H9 (cell line): ENCODE measurements at regions not wholly inside any gene's neighbourhood (a gene's known extent, or its start where the extent isn't known, plus 50 kb on each side); places are given as distances from the start of the nearest gene placed in this dataset.

ENCODE experiments used
- DNase-seq: peaks from one replicate; pipeline ENCODE4 v3.0.0-alpha.2; 2017
- H2AFZ ChIP-seq: one replicate; pipeline ENCODE4 v1.6.1; 2013; ENCODE audit warnings: mild to moderate bottlenecking, low read length, control low read depth, moderate library complexity
- H2AK5ac ChIP-seq: 2 replicates; pipeline ENCODE4 v1.6.1; 2013; ENCODE audit warnings: low read length, control low read depth, mixed read lengths; ENCODE audit not compliant: insufficient read length
- H2BK120ac ChIP-seq: one replicate; pipeline ENCODE4 v1.6.1; 2013; ENCODE audit warnings: low read depth, mild to moderate bottlenecking, low read length, control low read depth, inconsistent platforms; ENCODE audit not compliant: poor library complexity, severe bottlenecking
- H2BK12ac ChIP-seq: 2 replicates; pipeline ENCODE4 v1.6.1; 2013; ENCODE audit warnings: low read length, control low read depth, mixed read lengths, low read depth; ENCODE audit not compliant: insufficient read length
- H2BK15ac ChIP-seq: 2 replicates; pipeline ENCODE4 v1.6.1; 2013; ENCODE audit warnings: low read depth, low read length, control low read depth
- H2BK20ac ChIP-seq: one replicate; pipeline ENCODE4 v1.6.1; 2013; ENCODE audit warnings: low read depth, mild to moderate bottlenecking, low read length, control low read depth, inconsistent platforms; ENCODE audit not compliant: poor library complexity, severe bottlenecking
- H2BK5ac ChIP-seq: 2 replicates; pipeline ENCODE4 v1.6.1; 2013; ENCODE audit warnings: low read length, control low read depth, mixed read lengths; ENCODE audit not compliant: insufficient read length
- H3K14ac ChIP-seq: 2 replicates; pipeline ENCODE4 v1.6.1; 2013; ENCODE audit warnings: low read length, control low read depth; ENCODE audit not compliant: insufficient read depth
- H3K18ac ChIP-seq: 2 replicates; pipeline ENCODE4 v1.6.1; 2013; ENCODE audit warnings: low read depth, mild to moderate bottlenecking, mixed read lengths, low read length, control low read depth; ENCODE audit not compliant: insufficient read length
- H3K23ac ChIP-seq: 2 replicates; pipeline ENCODE4 v1.6.1; 2013; ENCODE audit warnings: low read length, control low read depth, mixed read lengths, low read depth; ENCODE audit not compliant: insufficient read length
- H3K23me2 ChIP-seq: 2 replicates; pipeline ENCODE4 v1.6.1; 2013; ENCODE audit warnings: low read depth, mild to moderate bottlenecking, mixed read lengths, low read length, control low read depth; ENCODE audit not compliant: insufficient read length, poor library complexity, severe bottlenecking
- H3K27ac ChIP-seq: 2 replicates; pipeline ENCODE4 v1.5.1; 2013; ENCODE audit warnings: low read length, control low read depth, mixed read lengths, low read depth; ENCODE audit not compliant: insufficient read length
- H3K27me3 ChIP-seq: 2 replicates; pipeline ENCODE4 v1.6.1; 2013; ENCODE audit warnings: low read length, control low read depth, inconsistent platforms; ENCODE audit not compliant: insufficient read depth
- H3K4ac ChIP-seq: 2 replicates; pipeline ENCODE4 v1.6.1; 2013; ENCODE audit warnings: low read depth, mild to moderate bottlenecking, control low read depth, inconsistent platforms, low read length, moderate library complexity
- H3K4me1 ChIP-seq: 2 replicates; pipeline ENCODE4 v1.6.1; 2013; ENCODE audit warnings: low read length, control low read depth, inconsistent platforms; ENCODE audit not compliant: insufficient read depth
- H3K4me2 ChIP-seq: 2 replicates; pipeline ENCODE4 v1.6.1; 2013; ENCODE audit warnings: low read length, control low read depth, mixed read lengths; ENCODE audit not compliant: insufficient read length, insufficient read depth
- H3K56ac ChIP-seq: 2 replicates; pipeline ENCODE4 v1.6.1; 2013; ENCODE audit warnings: low read depth, mild to moderate bottlenecking, mixed read lengths, low read length, control low read depth; ENCODE audit not compliant: insufficient read length
- H3K79me1 ChIP-seq: 2 replicates; pipeline ENCODE4 v1.6.1; 2013; ENCODE audit warnings: low read depth, mild to moderate bottlenecking, moderate library complexity, low read length, control low read depth, inconsistent platforms; ENCODE audit not compliant: insufficient read depth, poor library complexity, severe bottlenecking
- H3K79me2 ChIP-seq: 2 replicates; pipeline ENCODE4 v1.6.1; 2013; ENCODE audit warnings: low read length, control low read depth, inconsistent platforms; ENCODE audit not compliant: insufficient read depth
- H3K9ac ChIP-seq: 2 replicates; pipeline ENCODE4 v1.6.1; 2013; ENCODE audit warnings: low read length, control low read depth, mixed read lengths; ENCODE audit not compliant: insufficient read length; ENCODE audit errors: extremely low read depth
- H3K9me3 ChIP-seq: one replicate; pipeline ENCODE4 v1.6.1; 2013; ENCODE audit warnings: low read depth, low read length, inconsistent platforms; ENCODE audit not compliant: control insufficient read depth
- H3T11ph ChIP-seq: one replicate; pipeline ENCODE4 v1.6.1; 2013; ENCODE audit warnings: mild to moderate bottlenecking, low read length, control low read depth, inconsistent platforms
- H4K20me1 ChIP-seq: one replicate; pipeline ENCODE4 v1.6.1; 2013; ENCODE audit not compliant: control insufficient read depth, insufficient read length, insufficient read depth
- H4K5ac ChIP-seq: 2 replicates; pipeline ENCODE4 v1.6.1; 2013; ENCODE audit warnings: low read depth, mild to moderate bottlenecking, mixed read lengths, low read length, control low read depth; ENCODE audit not compliant: insufficient read length
- H4K8ac ChIP-seq: replicated peaks from 2 replicates; pipeline ENCODE4 v1.6.1; 2013; ENCODE audit warnings: low read length, control low read depth, mixed read lengths, low read depth; ENCODE audit not compliant: insufficient read length
- H4K91ac ChIP-seq: 2 replicates; pipeline ENCODE4 v1.6.1; 2013; ENCODE audit warnings: low read depth, mild to moderate bottlenecking, moderate library complexity, mixed read lengths, low read length, control low read depth; ENCODE audit not compliant: insufficient read length
- H3K27ac Mint-ChIP-seq, 3 experiments: 2 replicates in 2 of 3; 3 replicates in 1 of 3; pipeline ENCODE4 v1.8.0; 2020 to 2021; ENCODE audit warnings: mixed read lengths in 3 of 3, mild to moderate bottlenecking in 1 of 3, moderate library complexity in 1 of 3
- H3K27me3 Mint-ChIP-seq: 2 replicates; pipeline ENCODE4 v1.8.0; 2021; ENCODE audit warnings: low read depth, mild to moderate bottlenecking, moderate library complexity, mixed read lengths
- H3K36me3 Mint-ChIP-seq, 3 experiments: 2 replicates in 2 of 3; 3 replicates in 1 of 3; pipeline ENCODE4 v1.8.0; 2020 to 2021; ENCODE audit warnings: low read depth in 3 of 3, mixed read lengths in 3 of 3; ENCODE audit not compliant: insufficient read depth in 1 of 3
- H3K4me1 Mint-ChIP-seq, 2 experiments: 2 replicates each; pipeline ENCODE4 v1.8.0; 2020; ENCODE audit warnings: mixed read lengths in 2 of 2
- H3K4me3 Mint-ChIP-seq, 2 experiments: 2 replicates in 1 of 2; 3 replicates in 1 of 2; pipeline ENCODE4 v1.8.0; 2020 to 2021; ENCODE audit warnings: mild to moderate bottlenecking in 2 of 2, mixed read lengths in 2 of 2, moderate library complexity in 1 of 2
- H3K9me3 Mint-ChIP-seq, 2 experiments: 2 replicates in 1 of 2; 3 replicates in 1 of 2; pipeline ENCODE4 v1.8.0; 2020; ENCODE audit warnings: mild to moderate bottlenecking in 2 of 2, mixed read lengths in 2 of 2, moderate library complexity in 1 of 2
- CTCF ChIP-seq: fragments of 200-600 bp; sonication (generic); conservative IDR thresholded peaks from 3 replicates; pipeline ENCODE4 v1.8.0; 2021; ENCODE audit warnings: antibody characterized with exemption, mild to moderate bottlenecking
- WGBS: extraction: QIAGEN DNeasy Blood & Tissue Kit; methylation state at CpG from one replicate; pipeline ENCODE4 v1.1.7; 2013; ENCODE audit warnings: missing lambda C conversion rate, low lambda C conversion rate, mixed read lengths; ENCODE audit not compliant: insufficient read length; ENCODE audit errors: extremely low coverage; 5-methylcytosine and 5-hydroxymethylcytosine counted together

- no peaks in the 10 kb centered on the region for H3K79me1 ChIP-seq
- no peak overlapping the region for H4K91ac ChIP-seq
- H3K4me1 ChIP-seq: no peaks in the 10 kb centered on the region
- no peak overlapping the region for H2BK20ac ChIP-seq
- no peaks in the 10 kb centered on the region for H4K20me1 ChIP-seq
- no peak overlapping the region for H3K14ac ChIP-seq
- Mint-ChIP-seq H3K4me1 (no peaks in the 10 kb centered on the region), H3K27me3 (peaks cover 1% of the 10 kb centered on the region), H3K9me3 (no peaks in the 10 kb centered on the region), H3K4me3 (no peak overlapping the region), H3K36me3 (no peaks in the 10 kb centered on the region), H3K27ac (no peak overlapping the region)
- no peak overlapping the region for H4K5ac ChIP-seq
- H3K23me2 ChIP-seq: no peaks in the 10 kb centered on the region
- no peaks in the 10 kb centered on the region for H3K27me3 ChIP-seq
- H2BK15ac ChIP-seq: no peak overlapping the region
- H2BK5ac ChIP-seq: no peak overlapping the region
- H3K18ac ChIP-seq: no peak overlapping the region
- H3K9me3 ChIP-seq: no peaks in the 10 kb centered on the region
- no CpG with 5 or more reads among the region's 7 CpGs for WGBS
- H4K8ac ChIP-seq: no peak overlapping the region
- no peak overlapping the region for H3K56ac ChIP-seq
- H2BK12ac ChIP-seq: no peak overlapping the region
- H3T11ph ChIP-seq: no peak overlapping the region
- H2AFZ ChIP-seq: no peak overlapping the region
- no peak for TF ChIP-seq CTCF
- H3K27ac ChIP-seq: no peak overlapping the region
- DNase-seq: no peak
- no peak overlapping the region for H2BK120ac ChIP-seq
- H3K79me2 ChIP-seq: no peaks in the 10 kb centered on the region
- no peak overlapping the region for H2AK5ac ChIP-seq
- no peak overlapping the region for H3K23ac ChIP-seq
- no peak overlapping the region for H3K4me2 ChIP-seq
- H3K9ac ChIP-seq: no peak overlapping the region
- no peak overlapping the region for H3K4ac ChIP-seq
These were observed 99.1 kb upstream of the TMCC3 start for GRCh38 chr12:94749455-94749854.
